H1 (cell line): ENCODE measurements at regions not wholly inside any gene's neighbourhood (a gene's known extent, or its start where the extent isn't known, plus 50 kb on each side); places are given as distances from the start of the nearest gene placed in this dataset.

Experiments used
- CTCF ChIA-PET: fragments of 300-600 bp; sonication (Branson Sonifier 250); formaldehyde crosslinking; loops from one replicate; lab custom pipeline; 2021; ENCODE audit not compliant: partially characterized antibody; lab: Charles Lee
- POLR2A ChIA-PET: fragments of 300-600 bp; sonication (Branson Sonifier 250); formaldehyde crosslinking; loops from one replicate; lab custom pipeline; 2021; ENCODE audit warnings: inconsistent platforms; ENCODE audit not compliant: partially characterized antibody; lab: Charles Lee
- DNase-seq, 2 experiments: peaks; one replicate each; pipeline versions ENCODE4 v3.0.0 to v3.0.0-alpha.2; 2010 to 2022; ENCODE audit warnings: low spot score in 2 of 2, low read depth in 1 of 2, mixed read lengths in 1 of 2
- FAIRE-seq: peaks from 2 replicates; lab custom pipeline; 2011; peaks lifted over from hg19 to GRCh38; lab: Jason Lieb, UNC
- H2AFZ ChIP-seq: 2 replicates; pipeline ENCODE4 v1.8.1; 2012; ENCODE audit warnings: low read length, inconsistent platforms
- H2AK5ac ChIP-seq: 2 replicates; pipeline ENCODE4 v1.6.1; 2013; ENCODE audit warnings: low read depth, low read length
- H2BK120ac ChIP-seq: replicated peaks from 2 replicates; pipeline ENCODE3; 2013; ENCODE audit warnings: low read depth, low read length, inconsistent platforms
- H2BK12ac ChIP-seq: 2 replicates; pipeline ENCODE4 v1.6.1; 2013; ENCODE audit warnings: low read depth, low read length
- H2BK15ac ChIP-seq: 2 replicates; pipeline ENCODE4 v1.6.1; 2013; ENCODE audit warnings: low read length
- H2BK20ac ChIP-seq: 2 replicates; pipeline ENCODE4 v1.6.1; 2013; ENCODE audit warnings: low read length
- H2BK5ac ChIP-seq: 2 replicates; pipeline ENCODE4 v1.6.1; 2013; ENCODE audit warnings: low read depth, low read length
- H3K14ac ChIP-seq: 2 replicates; pipeline ENCODE4 v1.6.1; 2013; ENCODE audit warnings: inconsistent platforms; ENCODE audit not compliant: insufficient read length
- H3K18ac ChIP-seq: 2 replicates; pipeline ENCODE4 v1.6.1; 2013; ENCODE audit warnings: low read length; ENCODE audit errors: extremely low read depth
- H3K23ac ChIP-seq: 2 replicates; pipeline ENCODE4 v1.6.1; 2013; ENCODE audit warnings: inconsistent platforms; ENCODE audit not compliant: insufficient read length
- H3K23me2 ChIP-seq: 2 replicates; pipeline ENCODE4 v1.6.1; 2013; ENCODE audit warnings: low read depth, low read length
- H3K27ac ChIP-seq: 2 replicates; pipeline ENCODE4 v1.6.1; 2011; ENCODE audit warnings: low read depth, low read length, inconsistent platforms
- H3K27me3 ChIP-seq, 4 experiments: replicated peaks in 1 of 4; 1 replicate in 1 of 4; 2 replicates in 3 of 4; pipeline versions ENCODE4 v1.6.1 to v1.8.1; 2011 to 2013; ENCODE audit warnings: low read length in 3 of 4, mild to moderate bottlenecking in 3 of 4, inconsistent platforms in 2 of 4, mixed read lengths in 2 of 4, moderate library complexity in 1 of 4; ENCODE audit not compliant: control insufficient read depth in 3 of 4, insufficient read depth in 3 of 4; ENCODE audit errors: extremely low read depth in 1 of 4
- H3K36me3 ChIP-seq, 4 experiments: 2 replicates each; pipeline versions ENCODE4 v1.6.1 to v1.8.1; 2011 to 2013; ENCODE audit warnings: mild to moderate bottlenecking in 4 of 4, low read length in 3 of 4, moderate library complexity in 2 of 4, control low read depth in 1 of 4, inconsistent platforms in 1 of 4; ENCODE audit not compliant: insufficient read depth in 4 of 4, control insufficient read depth in 2 of 4
- H3K4ac ChIP-seq: replicated peaks from 2 replicates; pipeline ENCODE3; 2013; ENCODE audit warnings: low read length, low read depth, mixed read lengths, inconsistent platforms; ENCODE audit not compliant: insufficient read length
- H3K4me1 ChIP-seq, 4 experiments: replicated peaks in 1 of 4; 1 replicate in 1 of 4; 2 replicates in 3 of 4; pipeline versions ENCODE4 v1.6.1 to v1.8.1; 2011 to 2013; ENCODE audit warnings: low read length in 3 of 4, inconsistent platforms in 2 of 4, mixed read lengths in 1 of 4; ENCODE audit not compliant: insufficient read depth in 4 of 4, control insufficient read depth in 3 of 4
- H3K4me2 ChIP-seq, 2 experiments: 2 replicates each; pipeline versions ENCODE4 v1.6.1 to v1.8.1; 2011 to 2013; ENCODE audit warnings: low read depth in 2 of 2, low read length in 2 of 2, control low read depth in 1 of 2, inconsistent platforms in 1 of 2, mild to moderate bottlenecking in 1 of 2; ENCODE audit not compliant: insufficient read depth in 1 of 2
- H3K4me3 ChIP-seq, 4 experiments: fragments of 200-600, 300-600 bp in 1 of 4; sonication (generic), shearing (Covaris generic), sonication (Bioruptor Twin) in 1 of 4; 2 replicates each; pipeline versions ENCODE4 v1.5.1 to v1.8.1; 2011 to 2016; ENCODE audit warnings: low read length in 4 of 4, low read depth in 3 of 4, control low read depth in 2 of 4, inconsistent platforms in 2 of 4, mild to moderate bottlenecking in 2 of 4, mixed read lengths in 1 of 4, moderate library complexity in 1 of 4; ENCODE audit not compliant: insufficient read depth in 2 of 4; ENCODE audit errors: extremely low read depth in 1 of 4
- H3K56ac ChIP-seq: replicated peaks from 2 replicates; pipeline ENCODE3; 2013; ENCODE audit warnings: low read depth, mild to moderate bottlenecking, mixed read lengths, low read length, inconsistent platforms; ENCODE audit not compliant: insufficient read length
- H3K79me1 ChIP-seq: 2 replicates; pipeline ENCODE4 v1.6.1; 2013; ENCODE audit warnings: low read depth, low read length, control low read depth
- H3K79me2 ChIP-seq, 2 experiments: 2 replicates each; pipeline versions ENCODE4 v1.6.1 to v1.8.1; 2012 to 2013; ENCODE audit warnings: low read length in 2 of 2, mild to moderate bottlenecking in 2 of 2, inconsistent platforms in 1 of 2; ENCODE audit not compliant: insufficient read depth in 2 of 2, control insufficient read depth in 1 of 2
- H3K9ac ChIP-seq, 4 experiments: replicated peaks in 1 of 4; 1 replicate in 1 of 4; 2 replicates in 3 of 4; pipeline versions ENCODE4 v1.6.1 to v1.8.1; 2011 to 2013; ENCODE audit warnings: low read depth in 3 of 4, low read length in 3 of 4, control low read depth in 2 of 4, mild to moderate bottlenecking in 2 of 4, moderate library complexity in 2 of 4, inconsistent platforms in 1 of 4; ENCODE audit errors: extremely low read depth in 1 of 4
- H3K9me3 ChIP-seq, 2 experiments: 2 replicates each; pipeline versions ENCODE4 v1.6.1 to v1.8.1; 2012 to 2013; ENCODE audit warnings: mild to moderate bottlenecking in 2 of 2, moderate library complexity in 2 of 2, control low read depth in 1 of 2, inconsistent platforms in 1 of 2, low read depth in 1 of 2, low read length in 1 of 2, mixed read lengths in 1 of 2; ENCODE audit not compliant: insufficient read depth in 2 of 2
- H4K20me1 ChIP-seq, 2 experiments: replicated peaks in 1 of 2; 2 replicates each; pipeline versions ENCODE3 to v1.8.1; 2011 to 2013; ENCODE audit warnings: inconsistent platforms in 2 of 2, low read length in 2 of 2, mild to moderate bottlenecking in 1 of 2; ENCODE audit not compliant: insufficient read depth in 2 of 2, control insufficient read depth in 1 of 2
- H4K5ac ChIP-seq: 2 replicates; pipeline ENCODE4 v1.6.1; 2013; ENCODE audit warnings: low read length, low read depth, mixed read lengths, inconsistent platforms; ENCODE audit not compliant: insufficient read length
- H4K8ac ChIP-seq: 2 replicates; pipeline ENCODE4 v1.8.0; 2013; ENCODE audit warnings: mild to moderate bottlenecking, moderate library complexity, low read length, inconsistent platforms; ENCODE audit not compliant: insufficient read depth; ENCODE audit errors: extremely low read depth
- H4K91ac ChIP-seq: replicated peaks from 2 replicates; pipeline ENCODE3; 2013; ENCODE audit warnings: low read length, mixed read lengths, inconsistent platforms; ENCODE audit not compliant: insufficient read length
- BACH1 ChIP-seq: IDR thresholded peaks from 2 replicates; pipeline ENCODE4 v1.6.1; 2012; ENCODE audit warnings: low read length, improper control_type of control experiment
- CREB1 ChIP-seq: IDR thresholded peaks from 2 replicates; pipeline ENCODE4 v1.6.1; 2012; ENCODE audit warnings: inconsistent platforms
- CTBP2 ChIP-seq: IDR thresholded peaks from 2 replicates; pipeline ENCODE4 v1.7.0; 2011; ENCODE audit warnings: borderline replicate concordance, mild to moderate bottlenecking, moderate library complexity, mixed read lengths, low read length; ENCODE audit not compliant: insufficient read depth, insufficient read length
- CTCF ChIP-seq, 3 experiments: IDR thresholded peaks; 1 replicate in 2 of 3; 2 replicates in 1 of 3; pipeline versions ENCODE4 v1.5.1 to v1.6.1; 2011; ENCODE audit warnings: low read length in 3 of 3, mild to moderate bottlenecking in 3 of 3, inconsistent platforms in 2 of 3, low read depth in 1 of 3, moderate library complexity in 1 of 3; ENCODE audit not compliant: insufficient read depth in 1 of 3; ENCODE audit errors: control extremely low read depth in 1 of 3
- KDM1A ChIP-seq: fragments of 200-600, 300-600 bp; sonication (generic); IDR thresholded peaks from 2 replicates; pipeline ENCODE4 v1.7.1; 2016; ENCODE audit warnings: mild to moderate bottlenecking, low read length, borderline replicate concordance
- KDM5A ChIP-seq: fragments of 200-600 bp; IDR thresholded peaks from 2 replicates; pipeline ENCODE4 v1.7.1; 2012; ENCODE audit warnings: mild to moderate bottlenecking, low read length, inconsistent platforms, mixed read lengths
- PHF8 ChIP-seq: fragments of 200-600 bp; sonication (generic); conservative IDR thresholded peaks from 2 replicates; pipeline ENCODE4 v1.7.1; 2012; ENCODE audit warnings: low read depth, mild to moderate bottlenecking, inconsistent platforms, low read length, moderate library complexity
- RNF2 ChIP-seq: fragments of 200-900, 300-1000 bp; sonication (generic); IDR thresholded peaks from 2 replicates; pipeline ENCODE4 v1.7.1; 2016; ENCODE audit warnings: borderline replicate concordance, low read depth, mild to moderate bottlenecking, antibody characterized with exemption, low read length; ENCODE audit not compliant: poor library complexity, severe bottlenecking; ENCODE audit errors: missing control alignments
- TAF7 ChIP-seq: optimal IDR thresholded peaks from 2 replicates; pipeline ENCODE3; 2011; ENCODE audit warnings: low read depth, mild to moderate bottlenecking, inconsistent platforms, low read length, moderate library complexity, borderline replicate concordance
- TCF12 ChIP-seq: IDR thresholded peaks from 2 replicates; pipeline ENCODE4 v1.6.1; 2011; ENCODE audit warnings: low read depth, mild to moderate bottlenecking, low read length
- TEAD4 ChIP-seq: IDR thresholded peaks from 2 replicates; pipeline ENCODE4 v1.6.1; 2012; ENCODE audit warnings: low read depth, low read length, inconsistent platforms, mixed read lengths
- ZNF274 ChIP-seq: IDR thresholded peaks from 2 replicates; pipeline ENCODE4 v1.7.0; 2012; ENCODE audit warnings: low read length, borderline replicate concordance; ENCODE audit errors: extremely low read depth
- WGBS, 2 experiments: shearing (Covaris generic) in 1 of 2; methylation state at CpG; one replicate each; pipeline versions ENCODE4 v1.1.6 to v1.1.7; 2013 to 2015; ENCODE audit warnings: low lambda C conversion rate in 2 of 2, mixed read lengths in 2 of 2, inconsistent platforms in 1 of 2, low coverage in 1 of 2, missing lambda C conversion rate in 1 of 2; ENCODE audit not compliant: insufficient replicate concordance in 2 of 2, insufficient coverage in 1 of 2, insufficient read length in 1 of 2; ENCODE audit errors: extremely low coverage in 1 of 2, missing lambda C conversion rate in 1 of 2; 5-methylcytosine and 5-hydroxymethylcytosine counted together

GRCh38 chr11:25576320-25576719, 755.6 kb upstream of the ANO3 start:
- Histone ChIP-seq H2AK5ac (no peak overlapping the region), H3K36me3 (no peaks in the 10 kb centered on the region), H4K20me1 (no peaks in the 10 kb centered on the region), H3K18ac (no peak overlapping the region), H3K79me2 (no peaks in the 10 kb centered on the region), H2BK120ac (peak overlapping the region; percentile 14), H4K91ac (no peak overlapping the region), H3K56ac (no peak overlapping the region), H3K9ac (no peak overlapping the region), H3K23me2 (no peaks in the 10 kb centered on the region), H3K4me3 (no peak overlapping the region), H2BK12ac (no peak overlapping the region), H2BK20ac (no peak overlapping the region), H3K4ac (no peak overlapping the region), H2AFZ (no peak overlapping the region), H3K23ac (no peak overlapping the region), H2BK5ac (no peak overlapping the region; the same call in 1 of the 2 replicates), H2BK15ac (no peak overlapping the region), H3K79me1 (no peaks in the 10 kb centered on the region), H3K14ac (no peak overlapping the region), H4K8ac (no peak overlapping the region), H3K27ac (no peak overlapping the region), H3K27me3 (no peaks in the 10 kb centered on the region), H3K9me3 (no peaks in the 10 kb centered on the region), H3K4me1 (peaks cover 0 to 14% (median 2%) of the 10 kb centered on the region in 4 experiments; a peak in 1 of 7 replicates), H3K4me2 (no peak overlapping the region), H4K5ac (no peak overlapping the region)
- WGBS, 2 experiments, result 82% methylated on average over 1 of the region's 1 CpG; no CpG with 5 or more reads in 1 of the 2 experiments
- no peak for FAIRE-seq
- DNase-seq, result no peak
- POLR2A ChIA-PET, result no interaction called here
- CTCF ChIA-PET, result no interaction called here
- TF ChIP-seq BACH1, result no peak
- no peak for TF ChIP-seq TCF12
- TF ChIP-seq CREB1, result no peak
- no peak for TF ChIP-seq RNF2
- no peak for TF ChIP-seq KDM1A
- TF ChIP-seq TEAD4, result no peak
- TF ChIP-seq PHF8, result no peak
- TF ChIP-seq TAF7, result no peak
- TF ChIP-seq CTCF (IDR thresholded peaks at IDR 0.05; ENCODE audit: control extremely low read depth in 1 of 3, insufficient read depth in 1 of 3, low read depth in 1 of 3, low read length in 3 of 3), result no peak
- no peak for TF ChIP-seq KDM5A
- TF ChIP-seq CTBP2, result no peak
- no peak for TF ChIP-seq ZNF274
